ENCODE measurements at regions not wholly inside any gene's neighbourhood (a gene's known extent, or its start where the extent isn't known, plus 50 kb on each side); places are given as distances from the start of the nearest gene placed in this dataset.

GRCh38 chr2:160976797-160977196 is 183.4 kb upstream of the TANK start:
- Histone ChIP-seq H3K36me3 (no peaks in the 10 kb centered on the region), H3K4me1 (no peaks in the 10 kb centered on the region), H3K4me3 (no peak overlapping the region), H3K27me3 (no peaks in the 10 kb centered on the region), H3K27ac (no peak overlapping the region), H3K9me3 (no peaks in the 10 kb centered on the region)
- TF ChIP-seq POLR2A (IDR thresholded peaks at IDR 0.05) (no peak), CTCF (IDR thresholded peaks at IDR 0.05) (no peak)
- DNase-seq, result no peak

- Histone ChIP-seq H3K27me3 (no peaks in the 10 kb centered on the region), H3K4me3 (no peak overlapping the region), H3K4me1 (no peaks in the 10 kb centered on the region), H3K36me3 (no peaks in the 10 kb centered on the region), H3K27ac (no peak overlapping the region), H3K9me3 (no peaks in the 10 kb centered on the region)
- DNase-seq, result no peak
- TF ChIP-seq POLR2A (IDR thresholded peaks at IDR 0.05) (no peak), CTCF (IDR thresholded peaks at IDR 0.05) (no peak)
Observed at GRCh38 chr2:160977376-160977775, 182.9 kb upstream of the TANK start.

GRCh38 chr2:160977854-160978253 is 182.4 kb upstream of the TANK start:
- DNase-seq, result no peak
- no peak for TF ChIP-seq CTCF (IDR thresholded peaks at IDR 0.05)
- no peak for TF ChIP-seq POLR2A (IDR thresholded peaks at IDR 0.05)
- no peaks in the 10 kb centered on the region for H3K27me3 ChIP-seq
- no peaks in the 10 kb centered on the region for H3K36me3 ChIP-seq
- no peak overlapping the region for H3K4me3 ChIP-seq
- no peaks in the 10 kb centered on the region for H3K4me1 ChIP-seq
- no peaks in the 10 kb centered on the region for H3K9me3 ChIP-seq
- no peak overlapping the region for H3K27ac ChIP-seq

- DNase-seq, result no peak
Observed at GRCh38 chr2:160984426-160985077, 175.7 kb upstream of the TANK start.

GRCh38 chr2:160989778-160990177 is 170.4 kb upstream of the TANK start:
- TF ChIP-seq POLR2A (IDR thresholded peaks at IDR 0.05), result no peak
- TF ChIP-seq CTCF (IDR thresholded peaks at IDR 0.05), result no peak
- Histone ChIP-seq H3K27me3 (no peaks in the 10 kb centered on the region), H3K36me3 (no peaks in the 10 kb centered on the region), H3K9me3 (no peaks in the 10 kb centered on the region), H3K27ac (no peak overlapping the region), H3K4me3 (no peak overlapping the region), H3K4me1 (no peaks in the 10 kb centered on the region)
- no peak for DNase-seq

More at GRCh38 chr2:160984426-160985077, 175.7 kb upstream of the TANK start:
- H3K27ac ChIP-seq, result peak overlapping the region in 1 of 4 donors; percentile 16
- H3K4me1 ChIP-seq, result no peaks in the 10 kb centered on the region
- no peak overlapping the region for H3K4me3 ChIP-seq
- TF ChIP-seq CTCF (IDR thresholded peaks at IDR 0.05) (no peak), POLR2A (IDR thresholded peaks at IDR 0.05) (no peak)
- no peaks in the 10 kb centered on the region for H3K36me3 ChIP-seq
- H3K9me3 ChIP-seq, result no peaks in the 10 kb centered on the region
- no peaks in the 10 kb centered on the region for H3K27me3 ChIP-seq

- TF ChIP-seq POLR2A (IDR thresholded peaks at IDR 0.05) (no peak), CTCF (IDR thresholded peaks at IDR 0.05) (no peak)
- Histone ChIP-seq H3K9me3 (no peaks in the 10 kb centered on the region), H3K27me3 (no peaks in the 10 kb centered on the region), H3K4me3 (no peak overlapping the region), H3K36me3 (no peaks in the 10 kb centered on the region), H3K27ac (no peak overlapping the region), H3K4me1 (no peaks in the 10 kb centered on the region)
- DNase-seq, result no peak
Observed at GRCh38 chr2:160993654-160994061, 166.6 kb upstream of the TANK start.

Measured in Peyer's patch (tissue), 4 donors.